SKM-1 (cell line): ENCODE measurements at regions not wholly inside any gene's neighbourhood (a gene's known extent, or its start where the extent isn't known, plus 50 kb on each side); places are given as distances from the start of the nearest gene placed in this dataset.
"Not testable (repeated sequence)": the region's sequence is repeated elsewhere in the genome, so short reads cannot be mapped to it uniquely, and the experiment has no call there.

Experiments used
- DNase-seq: peaks from one replicate; lab custom pipeline; 2025; ENCODE audit not compliant: unreplicated experiment; lab: John Stamatoyannopoulos, UW

GRCh38 chr6:6091608-6092002 lies 84.9 kb upstream of the NRN1 start:
- DNase-seq = no peak

GRCh38 chr6:6090861-6091607 lies 84.3 kb upstream of the NRN1 start:
- no peak for DNase-seq

- no peak for DNase-seq
Observed at GRCh38 chr6:6085928-6086668, 79.4 kb upstream of the NRN1 start.

- no peak for DNase-seq
Observed at GRCh38 chr6:6080975-6081374, 74.2 kb upstream of the NRN1 start.

- DNase-seq = no peak
Observed at GRCh38 chr6:6074190-6074589, 67.5 kb upstream of the NRN1 start.

- DNase-seq = not testable (repeated sequence)
Observed at GRCh38 chr6:6068157-6068556, 61.4 kb upstream of the NRN1 start.

GRCh38 chr6:6058054-6058444 lies 51.3 kb upstream of the NRN1 start:
- no peak for DNase-seq

- peak; percentile 34 for DNase-seq
Observed at GRCh38 chr6:6057442-6058053, 50.8 kb upstream of the NRN1 start.
